GM12892 (cell line): ENCODE measurements at regions not wholly inside any gene's neighbourhood (a gene's known extent, or its start where the extent isn't known, plus 50 kb on each side); places are given as distances from the start of the nearest gene placed in this dataset.
"Not testable (repeated sequence)": the region's sequence is repeated elsewhere in the genome, so short reads cannot be mapped to it uniquely, and the experiment has no call there.

Experiments used
- POLR2A ChIP-seq: IDR thresholded peaks from 2 replicates; pipeline ENCODE4 v1.6.1; 2011; ENCODE audit warnings: low read depth, low read length, control low read depth
- POLR2AphosphoS5 ChIP-seq: IDR thresholded peaks from 2 replicates; pipeline ENCODE4 v1.6.1; 2011; ENCODE audit warnings: low read depth, low read length, control low read depth
- TAF1 ChIP-seq: IDR thresholded peaks from 2 replicates; pipeline ENCODE4 v1.6.1; 2011; ENCODE audit warnings: low read depth, mild to moderate bottlenecking, control low read depth, low read length, borderline replicate concordance

DNA sequence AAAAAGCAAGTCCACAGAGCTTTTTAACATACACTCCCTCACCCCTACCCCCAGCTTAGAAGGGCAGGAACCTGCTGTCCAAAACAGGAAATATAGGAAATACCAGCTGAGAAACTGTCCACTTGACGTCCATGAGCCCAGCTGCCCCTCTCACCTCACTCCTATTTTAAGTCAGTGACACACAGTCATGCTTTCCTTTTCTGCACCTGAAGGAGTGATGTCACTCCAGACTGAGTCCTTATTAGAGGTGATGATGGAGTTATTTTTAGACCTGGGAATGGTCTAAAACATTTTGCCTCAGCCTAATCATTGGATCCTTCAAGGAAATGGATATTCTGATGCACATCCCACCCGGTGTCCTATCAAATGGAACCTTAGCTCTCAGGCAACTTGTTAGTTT is 217.8 kb downstream of the BCL2L11 start:
- TF ChIP-seq POLR2AphosphoS5, TAF1, POLR2A: not testable (repeated sequence)
